HG03571 (cell line): ENCODE measurements at regions not wholly inside any gene's neighbourhood (a gene's known extent, or its start where the extent isn't known, plus 50 kb on each side); places are given as distances from the start of the nearest gene placed in this dataset.
A peak's percentile ranks its signal among the peaks of the same experiment; 100 is the strongest.

ENCODE experiments used
- ATAC-seq: cut with Tn5 transposase; IDR thresholded peaks from one replicate; pipeline ENCODE4 v1.9.1; 2021; ENCODE audit not compliant: unreplicated experiment

DNA sequence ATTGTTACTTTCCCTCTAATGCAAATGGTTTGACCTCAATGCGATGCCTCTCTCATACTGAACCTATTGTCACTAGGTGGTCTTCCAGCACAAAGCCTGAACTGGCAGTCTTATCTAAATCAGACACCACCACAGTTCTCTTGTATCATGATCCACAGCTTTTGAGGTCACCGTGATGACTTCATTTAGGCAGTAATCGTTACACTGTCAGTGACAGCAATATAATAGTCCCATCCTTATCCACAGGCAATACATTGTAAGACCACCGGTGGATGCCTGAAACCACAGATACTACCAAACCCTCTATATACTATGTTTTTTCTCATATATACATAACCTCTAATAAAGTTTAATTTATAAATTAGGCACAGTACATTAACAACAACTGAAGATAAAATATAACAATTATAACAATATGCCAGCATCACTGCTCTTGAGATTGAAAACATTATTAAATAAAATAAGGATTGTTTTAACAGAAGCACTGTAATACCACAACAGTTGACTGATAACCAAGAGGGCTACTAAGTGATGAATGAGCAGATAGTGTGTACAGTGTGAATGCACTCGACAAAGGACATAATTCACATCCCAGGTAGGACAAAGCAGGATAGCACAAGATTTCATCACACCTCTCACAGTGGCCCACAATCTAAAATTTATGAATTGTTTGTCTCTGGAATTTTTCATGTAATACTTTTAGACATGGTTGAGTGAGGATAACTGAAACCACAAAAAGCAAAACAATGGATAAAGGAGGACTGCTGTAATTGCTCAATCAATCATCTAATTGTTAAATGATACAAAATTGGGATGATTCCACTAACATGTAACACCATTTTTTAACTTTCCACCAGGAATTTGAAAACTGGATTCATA is 419.4 kb downstream of the CENPC start:
- no peak for ATAC-seq

- ATAC-seq: no peak
Measured at GRCh38 chr4:67124716-67125115, 420.6 kb downstream of the CENPC start.

GRCh38 chr4:67122029-67122428 is 423.3 kb downstream of the CENPC start:
- ATAC-seq: no peak

- no peak for ATAC-seq
Measured at GRCh38 chr4:67120369-67120768, 424.9 kb downstream of the CENPC start.

DNA sequence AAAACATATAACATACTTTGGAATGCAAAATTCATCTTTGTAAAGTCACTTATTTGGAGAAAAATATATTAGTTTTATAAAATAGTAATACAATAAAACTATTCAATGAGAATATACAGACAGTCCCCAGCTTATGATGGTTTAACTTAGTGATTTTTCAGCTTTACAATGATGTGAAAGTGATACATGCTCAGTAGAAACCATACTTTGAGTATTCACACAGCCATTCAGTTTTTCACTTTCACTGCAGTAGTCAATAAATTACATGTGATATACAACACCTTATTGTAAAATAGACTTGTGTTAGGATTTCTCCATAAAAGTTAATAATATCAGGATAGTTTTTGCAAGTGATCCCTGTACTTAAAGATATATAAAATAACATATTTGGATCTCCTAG is 436.0 kb downstream of the CENPC start:
- ATAC-seq: no peak

DNA sequence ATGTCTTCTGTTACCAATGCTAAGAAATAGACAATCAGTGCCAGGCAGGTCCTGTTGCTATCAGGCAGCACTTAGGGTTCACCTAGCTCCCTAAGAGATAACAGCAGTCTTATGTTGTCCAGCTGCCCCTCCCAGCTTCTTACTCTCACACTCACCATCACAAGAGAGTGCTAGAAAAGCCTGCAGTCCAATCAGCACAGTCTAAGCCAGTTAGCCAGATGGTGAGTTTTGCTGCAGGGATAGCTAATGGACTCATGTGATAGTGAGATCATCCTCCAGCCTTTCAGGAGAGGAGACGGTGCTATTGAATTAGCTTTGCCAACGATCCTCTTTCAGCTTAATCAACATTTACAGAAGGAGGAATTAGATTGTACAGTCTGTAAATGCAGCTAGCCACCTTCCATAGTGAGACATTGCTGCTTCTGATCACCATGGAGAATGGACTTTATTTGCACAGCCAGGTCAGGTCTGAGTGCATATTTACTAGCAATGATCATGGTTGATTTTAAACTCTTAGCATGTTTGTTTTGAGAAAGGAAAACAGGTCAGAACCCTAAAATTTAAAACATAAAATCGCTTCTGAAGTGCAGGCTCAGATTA is 438.3 kb downstream of the CENPC start:
- ATAC-seq: no peak

DNA sequence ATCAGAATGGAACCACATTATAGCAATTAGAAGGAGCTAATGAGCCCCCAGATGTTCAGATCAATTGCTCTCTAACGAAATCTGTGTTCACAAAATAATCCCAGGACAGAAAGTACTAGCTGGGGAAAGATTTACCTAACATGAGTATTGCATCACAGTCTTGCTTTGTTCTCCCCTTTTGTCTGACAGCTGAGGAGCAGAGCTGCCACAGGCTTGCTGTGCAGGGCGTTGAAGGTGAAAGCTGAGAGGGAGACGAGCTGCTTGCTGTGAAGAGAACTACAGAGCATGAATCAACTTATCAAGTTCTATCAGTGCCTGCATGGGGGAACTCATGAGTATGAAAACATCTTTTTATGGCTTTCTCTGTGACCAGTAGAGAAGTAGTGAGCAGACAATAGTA is 441.2 kb downstream of the CENPC start:
- ATAC-seq: no peak

GRCh38 chr4:67103001-67103747 is 442.1 kb downstream of the CENPC start:
- no peak for ATAC-seq

GRCh38 chr4:67101612-67102011 is 443.7 kb downstream of the CENPC start:
- no peak for ATAC-seq

- no peak for ATAC-seq
Measured at GRCh38 chr4:67092351-67092750, 453.0 kb downstream of the CENPC start.

GRCh38 chr4:67091673-67092072 is 453.6 kb downstream of the CENPC start:
- ATAC-seq: no peak

GRCh38 chr4:67087897-67088296 is 457.4 kb downstream of the CENPC start:
- ATAC-seq: peak; percentile 81

- no peak for ATAC-seq
Measured at GRCh38 chr4:67084783-67085182, 460.5 kb downstream of the CENPC start.

DNA sequence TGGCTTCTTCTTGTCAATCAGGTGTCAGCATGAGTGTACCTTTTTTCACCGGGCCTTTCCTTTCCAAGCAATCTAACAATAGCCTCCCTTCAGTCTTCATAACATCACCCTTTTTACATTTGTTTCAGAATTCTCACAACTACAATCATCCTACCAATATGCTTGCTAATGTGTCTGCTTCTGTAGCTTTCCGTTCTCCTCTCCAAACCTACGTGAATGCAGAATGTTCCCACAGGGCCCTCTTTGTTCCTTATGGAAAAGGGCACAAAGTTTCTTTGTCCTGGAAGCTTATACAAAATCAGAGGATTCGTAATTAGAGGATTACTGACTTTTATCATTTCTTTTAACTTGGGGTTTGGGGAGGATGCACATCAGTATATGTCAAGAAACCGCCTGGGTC is 461.8 kb downstream of the CENPC start:
- ATAC-seq: no peak

DNA sequence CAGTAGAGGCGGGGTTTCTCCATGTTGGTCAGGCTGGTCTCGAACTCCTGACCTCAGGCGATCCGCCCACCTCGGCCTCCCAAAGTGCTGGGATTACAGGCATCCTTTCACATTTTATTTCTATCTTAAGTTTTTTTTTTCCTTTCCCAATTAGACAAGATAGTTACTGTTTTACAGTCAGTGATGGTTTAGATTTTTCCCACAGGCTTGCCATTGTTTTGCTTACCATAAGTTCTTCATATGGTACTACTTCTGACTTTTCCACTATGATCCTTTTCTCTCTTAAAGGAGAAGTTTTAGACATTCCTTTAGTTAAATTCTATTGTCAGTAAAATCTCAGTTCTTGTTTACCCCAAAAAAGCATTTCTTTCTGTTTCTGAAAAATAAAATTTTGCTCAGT is 462.6 kb downstream of the CENPC start:
- ATAC-seq: no peak

DNA sequence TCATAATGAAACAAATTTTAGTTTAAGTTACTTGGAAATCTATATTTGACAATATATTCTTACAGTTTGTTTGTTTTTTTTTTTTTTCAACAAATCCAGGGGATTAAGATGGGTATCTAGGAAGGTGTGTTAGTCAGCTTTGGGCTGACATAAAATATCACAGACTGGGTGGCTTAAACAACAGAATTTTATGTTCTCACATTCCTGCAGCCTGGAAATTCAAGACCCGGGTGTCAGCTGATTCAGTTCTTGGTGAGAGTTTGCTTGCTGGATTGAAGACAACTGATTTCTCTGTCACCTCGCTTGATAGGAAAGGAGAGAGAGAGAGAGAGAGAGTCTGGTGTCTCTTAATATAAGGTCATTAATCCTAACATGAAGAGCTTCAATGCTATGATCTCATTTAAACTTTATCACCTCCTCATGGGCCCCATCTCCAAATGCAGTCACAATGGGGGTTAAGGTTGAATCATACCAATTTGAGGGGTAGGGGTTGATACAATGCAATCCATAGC is 465.2 kb downstream of the CENPC start:
- ATAC-seq: no peak

- no peak for ATAC-seq
Measured at GRCh38 chr4:67071641-67072040, 473.7 kb downstream of the CENPC start.

GRCh38 chr4:67055319-67055718 is 490.0 kb downstream of the CENPC start:
- no peak for ATAC-seq

- no peak for ATAC-seq
Measured at GRCh38 chr4:67054896-67055295, 490.4 kb downstream of the CENPC start.

- ATAC-seq: no peak
Measured at GRCh38 chr4:67052814-67053675, 492.3 kb downstream of the CENPC start.
